Stimulated activated CD4-positive, alpha-beta T cell treated with anti-CD3 and anti-CD28 coated beads, Interleukin-15, amount 100 ng/mL, for 24 hours (primary cell): ENCODE measurements at regions not wholly inside any gene's neighbourhood (a gene's known extent, or its start where the extent isn't known, plus 50 kb on each side); places are given as distances from the start of the nearest gene placed in this dataset.
"Not testable (repeated sequence)": the region's sequence is repeated elsewhere in the genome, so short reads cannot be mapped to it uniquely, and the experiment has no call there.

Source experiments
- DNase-seq: peaks from one replicate; pipeline ENCODE4 v3.0.0-alpha.2; 2020

DNA sequence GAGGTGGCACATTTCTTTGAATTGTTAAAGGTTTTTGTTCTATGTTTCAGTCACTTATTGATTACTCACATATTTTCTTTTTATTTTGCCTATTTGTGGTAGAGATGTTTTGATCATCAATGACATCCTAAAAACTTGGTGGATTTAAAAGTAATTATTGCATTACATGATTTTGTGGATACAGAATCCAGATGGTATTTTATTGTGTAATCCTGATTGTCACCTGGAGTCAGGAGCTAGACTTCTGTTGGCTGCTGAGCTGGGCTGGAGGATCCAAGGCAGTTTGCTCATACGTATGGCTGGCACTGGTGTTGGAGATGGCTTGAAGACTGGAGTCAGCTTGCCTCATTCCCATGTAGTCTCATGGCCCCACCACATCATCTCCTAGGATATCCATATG lies 1009.6 kb upstream of the PCDH7 start:
- no peak for DNase-seq

DNA sequence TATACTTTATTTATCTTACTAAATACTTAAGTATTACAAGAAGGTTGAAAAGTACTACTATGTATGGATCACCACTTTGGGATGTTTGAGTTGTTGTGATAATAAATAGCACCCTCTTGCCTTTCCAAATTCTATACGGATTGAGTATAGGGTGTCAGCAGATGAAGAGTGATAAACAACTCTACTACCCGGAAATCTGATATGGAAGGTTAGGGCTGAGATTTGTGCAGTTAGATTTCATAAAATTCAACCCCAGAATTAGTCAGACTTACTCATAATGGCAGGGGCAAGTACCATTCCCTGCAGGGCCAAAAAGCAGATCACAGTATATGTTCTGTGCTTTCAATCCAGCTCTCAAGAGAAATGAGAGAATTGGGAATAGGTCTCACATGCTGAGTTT lies 1008.9 kb upstream of the PCDH7 start:
- DNase-seq: no peak

DNA sequence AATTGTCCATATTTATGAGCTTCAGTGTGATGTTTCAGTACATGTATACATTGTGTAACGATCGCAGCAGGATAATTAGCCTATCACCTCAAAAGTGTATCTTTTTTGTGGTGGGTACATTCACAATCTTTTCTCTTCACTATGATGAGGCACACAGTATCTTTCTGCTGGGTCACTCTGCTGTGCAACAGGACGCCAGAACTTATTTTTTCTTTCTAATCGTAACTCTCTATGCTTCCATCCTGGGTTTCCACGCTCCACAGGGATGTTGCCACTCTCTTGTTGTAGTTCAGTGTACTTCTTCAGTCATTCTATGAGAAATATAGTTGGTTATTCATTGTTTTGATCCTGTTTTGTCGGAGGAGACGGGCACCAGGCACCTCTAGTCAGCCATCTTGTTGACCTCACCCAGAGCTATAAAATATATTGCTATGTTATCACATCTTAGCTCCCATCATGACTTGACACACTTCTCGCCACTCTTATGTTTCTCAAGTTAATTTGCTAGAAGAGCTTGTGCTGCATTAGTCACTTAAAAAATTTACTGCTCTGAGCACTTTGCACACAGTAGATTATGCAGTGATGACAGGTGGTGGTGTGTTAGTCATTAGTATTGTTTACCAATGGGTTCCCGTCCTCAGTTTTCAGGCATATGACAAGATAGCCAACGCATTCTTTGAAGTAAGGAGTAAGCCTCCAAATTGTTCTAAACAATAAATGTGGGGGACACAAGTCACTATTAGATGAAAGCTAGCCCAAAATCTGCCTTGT lies 1002.7 kb upstream of the PCDH7 start:
- DNase-seq: no peak

DNA sequence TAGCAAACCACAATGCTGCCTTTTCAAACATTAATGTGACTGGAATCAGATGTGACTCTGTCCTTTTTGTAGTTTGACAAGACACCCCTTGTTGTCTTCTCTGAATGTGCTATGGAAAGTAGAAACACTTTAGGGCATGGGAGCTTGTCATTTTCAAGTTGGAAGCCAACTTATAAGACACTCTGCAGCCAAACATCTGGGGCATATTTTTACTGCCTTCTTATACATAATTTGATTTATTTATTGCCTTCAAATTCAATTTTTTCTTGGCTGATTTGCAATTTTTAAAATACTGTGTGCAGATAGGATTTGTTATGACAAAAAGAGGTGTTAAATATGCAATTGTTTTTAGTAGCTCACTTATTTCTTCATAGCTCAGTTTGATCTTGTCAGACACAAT lies 1002.0 kb upstream of the PCDH7 start:
- DNase-seq: no peak

DNA sequence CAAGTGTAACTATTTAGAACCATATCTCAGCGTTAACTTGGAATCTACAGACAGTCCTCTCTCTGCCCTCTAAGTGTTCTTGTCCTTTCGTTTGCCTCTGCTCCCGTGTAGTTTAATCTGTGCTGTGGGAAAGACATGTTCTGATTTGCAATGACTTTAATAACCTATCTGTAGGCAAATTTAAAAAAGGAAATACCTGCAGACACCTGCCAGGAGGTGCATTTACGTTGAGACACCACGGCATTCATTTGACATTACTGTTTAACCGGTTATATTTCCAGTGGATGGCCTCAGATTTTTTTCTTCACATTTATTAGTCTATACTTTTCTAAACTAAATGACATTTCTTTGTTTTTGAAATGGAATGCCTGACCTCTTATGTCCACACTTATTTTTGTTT lies 997.9 kb upstream of the PCDH7 start:
- DNase-seq: no peak

DNA sequence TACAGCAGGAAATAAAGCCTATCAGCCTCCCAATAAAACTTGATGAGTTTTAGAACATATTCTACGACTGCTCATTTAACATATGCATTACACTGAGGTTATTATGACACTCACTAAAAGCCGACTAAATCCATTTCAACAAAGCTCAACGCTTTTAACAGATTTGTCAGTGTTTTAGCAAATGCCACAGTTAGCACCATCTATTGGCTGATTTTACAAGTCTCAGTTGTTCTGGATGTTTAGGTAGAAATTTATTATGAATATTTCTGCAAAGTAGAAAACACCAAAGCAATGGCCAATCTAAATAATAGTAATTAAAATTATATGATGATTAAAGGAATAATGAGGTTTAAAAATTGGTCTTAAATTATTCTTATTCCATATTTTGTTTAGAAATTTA lies 993.2 kb upstream of the PCDH7 start:
- no peak for DNase-seq

DNA sequence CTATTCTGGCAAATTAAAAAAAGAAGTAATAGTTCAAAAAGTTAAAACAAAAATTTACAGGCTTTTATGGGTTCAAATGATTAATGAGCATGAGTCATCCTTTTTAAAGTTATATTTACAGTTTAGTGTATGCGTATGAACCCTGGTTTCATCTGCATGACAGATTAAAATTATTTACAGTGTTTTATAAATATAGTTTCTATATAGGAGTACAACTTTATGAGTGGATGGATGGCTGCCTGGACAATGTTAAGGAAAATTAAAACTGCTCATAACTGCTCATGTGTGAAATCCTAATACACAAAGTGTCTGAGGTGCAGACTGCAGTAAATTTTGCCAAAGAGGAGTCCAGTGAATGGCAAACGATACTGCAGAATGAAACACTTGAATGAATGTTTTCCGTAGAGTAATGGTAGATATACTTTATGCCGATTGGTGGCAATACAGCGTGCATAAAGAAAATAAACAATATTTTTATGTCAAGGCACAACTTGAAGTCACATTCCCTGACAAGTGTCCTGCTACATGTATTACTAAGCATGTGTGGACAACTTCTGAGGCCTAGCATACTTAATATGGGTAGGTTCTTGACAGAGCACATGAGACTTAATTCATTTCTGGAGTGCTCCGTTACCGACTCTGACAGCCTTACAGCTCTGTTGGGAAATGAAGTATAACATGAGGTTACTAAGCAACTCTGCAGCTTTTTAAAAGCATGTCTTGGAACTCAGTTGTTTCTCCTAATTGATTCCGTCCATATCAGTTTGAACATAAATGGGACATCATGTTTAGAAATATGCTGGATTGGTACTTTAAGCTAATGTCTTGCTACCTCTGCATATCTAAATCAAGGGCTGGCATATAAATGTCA lies 985.6 kb upstream of the PCDH7 start:
- no peak for DNase-seq

DNA sequence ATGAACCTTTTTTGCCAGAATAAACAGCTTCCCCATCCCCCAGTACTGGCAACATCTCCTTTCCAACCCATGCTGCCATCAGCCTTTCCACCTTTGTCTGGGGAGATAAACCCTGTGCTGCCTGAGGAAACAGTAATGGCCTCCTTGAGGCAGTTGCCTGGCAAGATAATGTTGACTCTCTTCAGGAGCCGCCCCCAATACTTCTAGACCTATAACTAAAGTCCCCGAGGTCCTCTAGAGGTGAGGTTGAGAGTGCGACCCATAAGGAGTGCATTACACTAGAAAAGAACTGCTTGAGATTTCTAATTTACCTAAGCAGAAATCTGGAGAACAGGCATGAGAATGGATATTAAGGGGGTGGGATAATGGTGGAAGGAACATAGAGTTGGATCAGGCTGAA lies 963.2 kb upstream of the PCDH7 start:
- DNase-seq: no peak

DNA sequence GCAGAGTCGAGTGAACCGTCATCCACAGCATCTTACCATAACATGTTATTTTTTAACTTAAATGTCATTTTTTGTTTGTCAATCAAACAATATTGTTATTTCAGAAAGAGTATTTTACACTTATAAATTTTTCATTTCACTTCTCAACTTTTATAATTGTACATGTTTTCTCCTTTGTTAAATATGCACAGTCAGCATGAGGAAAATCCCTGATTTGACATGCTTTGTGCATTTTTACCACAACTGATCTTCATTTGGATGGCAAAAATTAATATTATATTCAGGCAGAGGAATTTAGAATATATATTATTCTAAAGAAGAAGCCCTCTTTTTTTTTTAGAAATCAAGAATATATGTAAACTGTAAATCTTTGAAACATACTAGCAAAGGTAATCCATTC lies 958.0 kb upstream of the PCDH7 start:
- no peak for DNase-seq

DNA sequence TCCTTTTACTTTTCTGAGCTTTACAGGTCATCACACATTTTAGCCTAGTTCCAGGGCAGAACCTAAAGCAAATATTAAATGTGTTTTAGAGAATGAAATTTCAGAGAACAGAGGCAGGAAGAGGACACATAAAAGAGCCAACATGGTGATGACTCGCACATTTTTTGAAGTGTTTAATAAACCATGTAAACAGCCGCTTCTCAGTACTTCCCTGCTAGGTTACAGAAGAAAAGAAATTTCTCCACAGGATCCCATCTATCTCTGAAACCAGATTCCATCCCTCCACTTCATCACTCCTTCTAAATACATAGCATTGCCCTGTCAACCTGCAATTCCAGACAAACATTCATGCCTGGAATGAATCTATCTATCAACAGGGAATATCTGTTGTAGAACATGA lies 949.5 kb upstream of the PCDH7 start:
- DNase-seq: no peak

DNA sequence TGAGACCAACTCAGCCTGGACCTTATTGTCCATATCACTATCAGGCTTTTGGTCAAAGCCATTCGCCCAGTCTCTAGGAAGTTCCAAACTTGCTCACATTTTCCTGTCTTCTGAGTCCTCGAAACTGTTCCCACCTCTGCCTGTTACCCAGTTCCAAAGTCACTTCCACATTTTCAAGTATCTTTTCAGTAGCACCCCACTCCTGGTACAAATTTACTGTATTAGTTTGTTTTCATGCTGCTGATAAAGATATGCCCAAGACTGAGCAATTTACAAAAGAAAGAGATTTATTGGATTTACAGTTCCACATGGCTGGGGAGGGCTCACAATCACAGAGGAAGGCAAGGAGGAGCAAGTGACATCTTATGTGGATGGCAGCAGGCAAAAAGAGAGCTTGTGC lies 932.0 kb upstream of the PCDH7 start:
- not testable (repeated sequence) for DNase-seq

DNA sequence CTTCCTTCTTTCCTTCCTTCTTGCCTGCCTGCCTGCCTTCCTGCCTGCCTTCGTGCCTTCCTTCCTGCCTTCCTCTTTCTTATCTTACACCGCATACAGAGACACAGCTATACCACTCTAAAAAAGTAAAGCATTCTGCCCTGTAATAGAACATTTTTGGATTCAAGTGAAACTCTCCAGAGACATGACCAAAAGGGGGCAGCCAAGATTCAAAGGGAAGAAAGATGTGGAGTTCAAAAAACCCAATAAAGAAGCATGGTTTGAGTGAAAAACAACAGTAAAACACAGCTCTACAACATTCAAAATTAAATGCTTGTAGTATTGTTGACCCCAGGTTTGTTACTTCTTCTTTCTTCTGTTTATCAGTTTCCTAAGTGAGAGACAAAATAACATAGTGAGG lies 914.9 kb upstream of the PCDH7 start:
- no peak for DNase-seq

DNA sequence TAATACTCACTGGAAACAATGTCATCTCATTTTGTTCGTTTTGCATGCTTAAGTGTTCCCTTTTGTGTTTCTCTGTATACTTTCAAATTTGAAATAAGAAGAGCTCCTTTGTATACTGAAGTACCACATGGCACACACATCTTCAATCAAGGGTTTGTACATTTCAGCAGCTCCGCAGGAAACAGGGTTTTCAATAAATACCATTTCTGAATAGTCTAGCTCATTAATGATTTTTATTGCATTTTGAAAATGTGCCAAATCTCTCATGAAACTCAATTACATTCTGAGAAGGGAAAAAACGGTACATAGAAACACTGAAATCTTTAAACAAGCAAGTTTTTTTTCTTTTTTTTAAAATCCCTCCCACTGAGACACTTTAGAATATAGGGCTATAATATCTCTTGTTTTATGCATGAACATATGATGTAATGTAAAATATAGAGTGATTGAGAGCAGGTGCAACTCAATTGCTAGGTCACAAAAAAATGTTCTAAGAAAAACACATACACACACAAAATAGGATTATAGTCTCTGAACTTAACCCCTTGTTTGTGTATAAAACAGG lies 914.2 kb upstream of the PCDH7 start:
- no peak for DNase-seq

DNA sequence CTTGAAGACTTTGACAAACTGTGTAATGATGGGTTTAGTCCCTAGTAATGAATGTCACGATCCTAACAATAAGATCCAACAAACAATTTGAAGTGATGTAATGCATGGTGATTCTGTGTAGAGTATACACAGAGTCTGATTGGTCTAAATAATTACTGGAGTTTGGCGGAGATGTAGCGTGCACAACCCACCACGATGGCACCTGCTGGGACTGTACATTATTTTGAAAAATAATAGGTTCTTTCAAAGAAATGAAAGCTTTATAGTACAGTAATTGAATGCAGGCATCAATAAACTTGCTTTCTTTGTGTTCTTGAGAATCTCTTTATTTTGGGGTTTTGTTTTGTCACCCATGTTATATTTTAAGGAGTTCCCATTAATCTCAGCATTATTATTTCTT lies 902.2 kb upstream of the PCDH7 start:
- DNase-seq: no peak

DNA sequence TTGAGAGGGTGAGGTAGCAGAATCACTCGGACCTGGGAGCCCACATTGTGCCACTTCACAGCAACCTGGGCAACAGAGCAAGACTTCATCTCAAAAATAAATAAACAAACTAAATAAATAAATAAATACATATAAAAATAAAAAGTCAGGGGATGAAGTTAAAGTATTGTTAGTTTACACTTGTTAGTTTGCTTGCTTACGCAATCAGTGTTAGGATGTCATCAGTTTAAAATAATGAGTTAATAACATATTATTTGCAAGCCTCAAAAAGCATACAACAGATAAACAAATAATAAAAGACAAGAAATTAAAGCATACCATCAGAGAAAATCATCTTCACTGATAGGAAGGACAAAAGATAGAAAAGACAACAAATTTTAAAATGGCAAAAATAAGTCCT lies 891.1 kb upstream of the PCDH7 start:
- no peak for DNase-seq

DNA sequence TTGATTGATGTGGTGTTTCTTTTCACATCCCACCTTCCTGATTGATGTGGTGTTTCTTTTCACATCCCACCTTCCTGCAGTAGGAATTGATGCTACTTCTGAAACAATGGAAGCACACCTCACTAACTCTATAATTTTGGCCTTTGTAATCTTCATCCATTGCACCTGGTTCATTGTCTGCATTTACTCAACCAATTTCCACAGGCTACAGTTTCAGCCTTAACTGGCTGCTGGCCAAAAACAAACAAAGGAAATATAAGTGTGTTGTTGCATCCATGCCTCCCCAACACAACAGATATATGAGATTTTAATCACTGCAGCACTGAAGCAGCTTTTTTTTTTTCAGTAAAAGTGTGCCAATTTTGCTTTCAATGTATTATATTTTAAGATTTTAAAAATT lies 867.6 kb upstream of the PCDH7 start:
- no peak for DNase-seq

DNA sequence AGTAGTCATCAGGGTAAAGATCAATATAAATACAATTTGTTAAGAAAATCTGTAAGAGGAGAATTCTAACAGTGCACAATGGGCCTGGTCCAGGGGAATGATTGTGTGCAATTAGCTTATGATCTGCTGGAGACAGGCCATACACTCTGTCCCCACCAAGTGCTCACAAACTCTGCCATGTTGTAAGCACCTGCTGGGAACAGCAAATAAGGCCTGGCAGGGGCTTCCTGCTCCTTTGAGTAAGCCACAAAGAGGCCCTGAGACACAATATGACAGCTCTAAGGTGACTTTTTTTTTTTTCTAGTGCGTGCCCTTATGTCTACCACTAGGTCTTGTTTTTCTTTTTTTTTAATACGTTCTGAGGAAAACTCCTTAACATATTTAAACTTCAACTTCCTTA lies 866.3 kb upstream of the PCDH7 start:
- no peak for DNase-seq

DNA sequence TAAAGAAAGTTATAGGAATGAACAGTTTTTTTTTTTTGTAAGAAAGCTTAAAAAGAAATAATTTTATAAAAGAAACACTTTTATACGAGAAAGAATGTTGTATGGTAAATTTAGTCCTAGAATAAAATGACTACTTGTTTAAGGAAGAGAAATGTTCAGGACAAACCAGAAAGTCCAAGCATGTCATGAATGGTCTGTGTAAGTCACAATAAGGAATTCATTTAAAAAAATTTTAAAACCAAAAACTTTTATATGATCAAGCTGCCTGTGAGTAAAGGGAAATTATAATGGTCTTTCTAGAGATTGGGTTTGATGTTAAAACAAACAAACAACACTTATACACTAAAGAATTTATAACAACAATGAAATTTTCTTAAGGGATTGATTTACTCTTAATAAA lies 858.9 kb upstream of the PCDH7 start:
- no peak for DNase-seq

DNA sequence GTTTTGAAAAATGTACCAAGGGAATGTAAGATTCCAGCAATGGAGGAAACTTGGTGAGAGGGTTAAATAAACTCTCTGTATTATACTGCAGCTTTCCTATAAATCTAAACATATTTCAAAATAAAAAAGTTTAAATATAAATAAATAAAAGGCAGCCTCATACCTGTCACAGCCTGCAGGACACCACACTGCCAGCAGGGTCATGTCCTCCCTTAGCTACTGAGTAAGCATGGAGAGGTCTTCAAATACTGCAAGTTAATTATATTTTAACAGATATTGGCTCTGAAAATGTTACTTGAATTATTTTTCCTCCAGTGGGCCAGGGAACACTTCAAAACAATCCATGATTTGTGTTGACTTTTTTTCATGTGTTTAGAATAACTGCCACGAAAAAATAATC lies 852.8 kb upstream of the PCDH7 start:
- no peak for DNase-seq

DNA sequence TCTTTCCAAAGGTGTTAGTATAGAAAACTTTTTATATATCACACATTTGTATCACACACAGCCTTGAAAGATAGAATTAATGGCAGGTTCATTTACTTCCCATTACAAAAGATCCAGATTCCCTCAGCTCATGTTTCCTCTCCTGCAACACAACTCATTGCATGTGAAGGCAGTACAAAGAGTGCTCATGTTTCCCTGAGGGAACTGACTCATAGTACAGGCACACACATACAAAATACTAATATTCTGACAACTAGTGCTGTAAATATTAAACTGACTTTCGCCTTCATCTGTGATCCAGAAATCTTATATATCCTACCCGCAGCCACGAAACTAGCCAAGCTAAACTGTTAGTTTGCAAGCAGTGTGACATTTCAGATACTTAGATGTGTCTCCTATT lies 819.8 kb upstream of the PCDH7 start:
- no peak for DNase-seq

DNA sequence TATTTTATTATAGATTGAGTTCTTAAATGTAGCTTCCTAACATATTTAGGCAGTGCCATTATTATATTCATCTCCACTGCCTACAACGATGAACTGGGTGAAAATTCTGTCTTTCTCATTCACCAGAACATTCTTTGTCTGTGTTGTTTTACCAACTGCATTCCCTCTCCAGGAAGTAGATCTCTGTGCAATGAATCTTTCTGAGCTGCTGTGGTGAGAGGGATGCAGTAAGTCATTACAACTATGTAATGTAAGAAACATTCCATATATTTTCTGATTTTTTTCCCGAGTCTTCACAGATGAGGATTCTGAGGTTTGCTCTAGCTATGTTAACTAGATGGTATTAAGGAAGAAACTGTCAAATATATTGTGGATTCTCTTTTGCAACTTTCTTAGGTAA lies 811.9 kb upstream of the PCDH7 start:
- DNase-seq: no peak

DNA sequence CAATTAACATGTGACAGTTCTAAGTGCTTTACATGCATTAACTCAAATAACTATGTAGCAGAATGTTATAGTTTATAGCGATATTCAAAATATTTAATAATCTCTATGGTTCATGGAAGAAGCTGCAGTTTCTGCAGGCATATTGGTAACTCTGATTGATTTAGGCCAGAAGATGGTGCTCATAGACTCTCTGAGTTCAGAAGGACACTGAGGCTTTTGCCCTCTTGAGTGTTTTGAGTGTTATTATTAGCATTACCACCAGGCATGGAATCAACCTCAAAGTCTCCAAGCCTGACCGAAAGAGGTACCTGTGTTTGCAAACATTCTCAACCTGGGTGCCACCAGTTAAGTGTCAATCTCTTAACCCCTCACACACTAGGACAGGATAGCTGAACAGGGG lies 792.3 kb upstream of the PCDH7 start:
- no peak for DNase-seq

DNA sequence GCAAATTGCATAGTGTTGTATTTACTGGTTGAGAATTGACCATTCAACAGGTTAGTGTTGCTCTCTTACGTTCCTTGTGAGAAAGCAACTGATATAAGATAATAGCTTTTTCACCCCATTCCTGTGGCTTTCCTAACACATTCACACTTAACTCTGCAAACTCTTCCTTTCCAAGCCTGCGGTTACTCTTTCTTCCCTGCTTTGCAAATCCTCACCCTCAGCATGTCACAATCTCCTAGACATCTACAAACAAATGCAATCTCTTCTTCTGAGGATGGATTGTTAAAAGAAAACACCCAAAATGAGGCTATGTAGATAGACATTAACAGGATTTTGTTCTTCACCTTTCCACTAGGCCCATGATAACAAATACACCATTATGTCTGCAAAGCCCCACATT lies 771.7 kb upstream of the PCDH7 start:
- DNase-seq: no peak

DNA sequence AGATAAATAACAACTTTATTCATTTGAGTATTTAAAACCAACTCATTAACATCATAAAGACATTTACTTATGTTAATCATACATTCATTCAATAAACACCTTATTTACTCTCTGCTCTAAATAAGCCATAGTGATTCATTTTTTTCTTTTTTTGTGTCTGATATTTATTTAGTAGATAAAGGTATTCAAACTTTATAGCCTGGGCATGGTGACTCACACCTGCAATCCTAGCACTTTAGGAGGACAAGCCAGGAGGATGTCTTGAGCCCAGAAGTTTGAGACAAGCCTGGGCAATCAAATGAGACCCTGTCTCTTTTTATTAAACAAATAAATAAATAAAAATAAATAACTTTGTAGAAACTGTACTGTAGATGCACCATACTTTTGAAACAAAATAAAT lies 771.3 kb upstream of the PCDH7 start:
- DNase-seq: no peak
